Breast epithelium (tissue), 3 donors: ENCODE measurements at regions not wholly inside any gene's neighbourhood (a gene's known extent, or its start where the extent isn't known, plus 50 kb on each side); places are given as distances from the start of the nearest gene placed in this dataset.

Source experiments
- CTCF ChIP-seq, 3 donors: fragments of 450-650 bp; IDR thresholded peaks; one replicate each; pipeline ENCODE4 v1.5.1; 2016 to 2017; ENCODE audit warnings: antibody characterized with exemption in 3 of 3, mild to moderate bottlenecking in 3 of 3, moderate library complexity in 3 of 3
- POLR2AphosphoS5 ChIP-seq, 3 donors: sonication (generic); formaldehyde crosslinking; IDR thresholded peaks; one replicate each; pipeline ENCODE4 v1.6.1; 2017; ENCODE audit warnings: antibody characterized with exemption in 3 of 3

GRCh38 chr6:6842291-6842690 is 253.8 kb downstream of the LY86 start:
- TF ChIP-seq CTCF (IDR thresholded peaks at IDR 0.05) (no peak), POLR2AphosphoS5 (IDR thresholded peaks at IDR 0.05) (no peak)
